Common myeloid progenitor, CD34-positive (primary cell): ENCODE measurements at regions not wholly inside any gene's neighbourhood (a gene's known extent, or its start where the extent isn't known, plus 50 kb on each side); places are given as distances from the start of the nearest gene placed in this dataset.

ENCODE experiments used
- CTCF ChIA-PET: fragments of 350-600 bp; sonication (Branson Sonifier 250); formaldehyde crosslinking; loops from one replicate; lab custom pipeline; 2021; ENCODE audit warnings: antibody characterized with exemption; lab: Charles Lee
- POLR2A ChIA-PET: fragments of 350-600 bp; sonication (Branson Sonifier 250); formaldehyde crosslinking; loops from one replicate; lab custom pipeline; 2021; ENCODE audit warnings: antibody characterized with exemption; lab: Charles Lee
- DNase-seq, 3 donors: peaks; one replicate each; pipeline versions ENCODE4 v3.0.0 to v3.0.0-alpha.2; 2013
- H3K27ac ChIP-seq, 2 experiments: 1 replicate in 1 of 2; 2 replicates in 1 of 2; pipeline ENCODE4 v1.7.0; 2013; ENCODE audit warnings: inconsistent platforms in 2 of 2, low read length in 2 of 2, mild to moderate bottlenecking in 2 of 2, low read depth in 1 of 2, moderate library complexity in 1 of 2; ENCODE audit not compliant: severe bottlenecking in 2 of 2, insufficient read depth in 1 of 2, poor library complexity in 1 of 2
- H3K27me3 ChIP-seq, 5 experiments: replicated peaks in 2 of 5; 1 replicate in 3 of 5; 2 replicates in 2 of 5; pipeline versions ENCODE4 v1.6.1 to v1.7.0; 2013; ENCODE audit warnings: low read length in 4 of 5, mild to moderate bottlenecking in 2 of 5, moderate library complexity in 2 of 5, inconsistent platforms in 1 of 5; ENCODE audit not compliant: insufficient read depth in 5 of 5, control insufficient read depth in 4 of 5
- H3K36me3 ChIP-seq, 4 experiments: 1 replicate in 2 of 4; 2 replicates in 2 of 4; pipeline versions ENCODE4 v1.6.1 to v1.7.0; 2013; ENCODE audit warnings: low read length in 3 of 4, control low read depth in 1 of 4, mild to moderate bottlenecking in 1 of 4; ENCODE audit not compliant: control insufficient read depth in 4 of 4, insufficient read depth in 4 of 4
- H3K4me1 ChIP-seq, 4 experiments: 1 replicate in 3 of 4; 2 replicates in 1 of 4; pipeline versions ENCODE4 v1.6.1 to v1.7.1; 2013; ENCODE audit warnings: low read length in 3 of 4, mild to moderate bottlenecking in 3 of 4, control low read depth in 1 of 4, inconsistent platforms in 1 of 4, moderate library complexity in 1 of 4; ENCODE audit not compliant: control insufficient read depth in 4 of 4, insufficient read depth in 4 of 4; ENCODE audit errors: control extremely low read depth in 1 of 4
- H3K4me3 ChIP-seq, 7 experiments: 1 replicate in 4 of 7; 2 replicates in 3 of 7; pipeline versions ENCODE4 v1.5.1 to v1.7.0; 2013; ENCODE audit warnings: mild to moderate bottlenecking in 7 of 7, low read length in 6 of 7, moderate library complexity in 6 of 7, inconsistent platforms in 2 of 7, low read depth in 2 of 7, control low read depth in 1 of 7; ENCODE audit not compliant: insufficient read depth in 4 of 7, control insufficient read depth in 1 of 7; ENCODE audit errors: extremely low read depth in 1 of 7
- H3K9me3 ChIP-seq, 5 experiments: 1 replicate in 4 of 5; 2 replicates in 1 of 5; pipeline versions ENCODE4 v1.6.1 to v1.7.1; 2013; ENCODE audit warnings: low read length in 4 of 5, mild to moderate bottlenecking in 2 of 5, inconsistent platforms in 1 of 5, low read depth in 1 of 5, moderate library complexity in 1 of 5; ENCODE audit not compliant: control insufficient read depth in 4 of 5, insufficient read depth in 2 of 5; ENCODE audit errors: control extremely low read depth in 1 of 5
- WGBS: methylation state at CpG from one replicate; pipeline ENCODE4 v1.1.5; 2013; ENCODE audit not compliant: insufficient coverage; 5-methylcytosine and 5-hydroxymethylcytosine counted together

- CTCF ChIA-PET: interaction anchor here (0.7 kb wide), 1 partner anchor 101 kb away, joined by 4 read pairs; no protein-coding TSS in a partner anchor
- Histone ChIP-seq H3K4me3 (no peak overlapping the region), H3K36me3 (no peaks in the 10 kb centered on the region), H3K4me1 (peaks cover 0 to 5% (median 2%) of the 10 kb centered on the region in 4 experiments), H3K27me3 (no peaks in the 10 kb centered on the region), H3K9me3 (peaks cover 4 to 11% (median 6%) of the 10 kb centered on the region in 5 experiments), H3K27ac (no peak overlapping the region)
- no peak for DNase-seq
- POLR2A ChIA-PET: no interaction called here
- 96% methylated on average over 8 of the region's 11 CpGs for WGBS
These were observed 178.0 kb upstream of the SALL4 start for GRCh38 chr20:51980277-51980676.

- WGBS: 100% methylated on average over 4 of the region's 4 CpGs
- H3K4me3 ChIP-seq: no peak overlapping the region
- no peaks in the 10 kb centered on the region for H3K27me3 ChIP-seq
- no peaks in the 10 kb centered on the region for H3K36me3 ChIP-seq
- H3K4me1 ChIP-seq: no peaks in the 10 kb centered on the region
- DNase-seq: no peak
- CTCF ChIA-PET: no interaction called here
- H3K9me3 ChIP-seq: peaks cover 4 to 11% (median 6%) of the 10 kb centered on the region in 5 experiments
- H3K27ac ChIP-seq: no peak overlapping the region
- POLR2A ChIA-PET: interaction anchor here (0.6 kb wide), 1 partner anchor 1288 kb away, joined by 3 read pairs; no protein-coding TSS in a partner anchor
These were observed 176.9 kb upstream of the SALL4 start for GRCh38 chr20:51979226-51979625.

GRCh38 chr20:51978070-51978501 is 175.8 kb upstream of the SALL4 start:
- peak; percentile 46 to 86 (median 69) for DNase-seq
- Histone ChIP-seq H3K4me1 (no peaks in the 10 kb centered on the region), H3K9me3 (peaks cover 4 to 11% (median 6%) of the 10 kb centered on the region in 5 experiments), H3K27me3 (no peaks in the 10 kb centered on the region), H3K36me3 (no peaks in the 10 kb centered on the region), H3K4me3 (no peak overlapping the region), H3K27ac (no peak overlapping the region)
- 83% methylated on average over 7 of the region's 7 CpGs for WGBS
- POLR2A ChIA-PET: no interaction called here
- CTCF ChIA-PET: interaction anchor here (1.3 kb wide), 2 partner anchors 12 to 19 kb away, joined by 3 to 6 read pairs; no protein-coding TSS in a partner anchor

GRCh38 chr20:51972056-51972455 is 169.7 kb upstream of the SALL4 start:
- DNase-seq: no peak
- H3K36me3 ChIP-seq: no peaks in the 10 kb centered on the region
- H3K4me3 ChIP-seq: no peak overlapping the region
- H3K9me3 ChIP-seq: peaks cover 0 to 2% (median 0%) of the 10 kb centered on the region in 5 experiments
- no peaks in the 10 kb centered on the region for H3K27me3 ChIP-seq
- POLR2A ChIA-PET: interaction anchor here (0.7 kb wide), 1 partner anchor 148 kb away, joined by 3 read pairs; no protein-coding TSS in a partner anchor
- H3K27ac ChIP-seq: no peak overlapping the region
- CTCF ChIA-PET: no interaction called here
- no peaks in the 10 kb centered on the region for H3K4me1 ChIP-seq
- 100% methylated on average over 4 of the region's 6 CpGs for WGBS

- DNase-seq: no peak
- WGBS: 95% methylated on average over 7 of the region's 10 CpGs
- ChIA-PET CTCF (interaction anchor here (1.1 kb wide), 1 partner anchor 172 kb away, joined by 4 read pairs; no protein-coding TSS in a partner anchor), POLR2A (no interaction called here)
- Histone ChIP-seq H3K27me3 (no peaks in the 10 kb centered on the region), H3K27ac (no peak overlapping the region), H3K4me1 (peaks cover 0 to 2% (median 0%) of the 10 kb centered on the region in 4 experiments), H3K4me3 (no peak overlapping the region), H3K36me3 (no peaks in the 10 kb centered on the region), H3K9me3 (no peaks in the 10 kb centered on the region)
These were observed 168.5 kb upstream of the SALL4 start for GRCh38 chr20:51970858-51971257.

- Histone ChIP-seq H3K4me1 (peaks cover 0 to 2% (median 0%) of the 10 kb centered on the region in 4 experiments), H3K4me3 (no peak overlapping the region), H3K9me3 (no peaks in the 10 kb centered on the region), H3K36me3 (no peaks in the 10 kb centered on the region), H3K27ac (no peak overlapping the region), H3K27me3 (no peaks in the 10 kb centered on the region)
- POLR2A ChIA-PET: no interaction called here
- no peak for DNase-seq
- CTCF ChIA-PET: interaction anchor here (1.0 kb wide), 1 partner anchor 114 kb away, joined by 3 read pairs; no protein-coding TSS in a partner anchor
- WGBS: 93% methylated on average over 3 of the region's 5 CpGs
These were observed 166.9 kb upstream of the SALL4 start for GRCh38 chr20:51969191-51969590.

GRCh38 chr20:51968151-51968550 is 165.8 kb upstream of the SALL4 start:
- Histone ChIP-seq H3K36me3 (no peaks in the 10 kb centered on the region), H3K4me3 (no peak overlapping the region), H3K27me3 (no peaks in the 10 kb centered on the region), H3K9me3 (no peaks in the 10 kb centered on the region), H3K4me1 (peaks cover 0 to 2% (median 0%) of the 10 kb centered on the region in 4 experiments), H3K27ac (no peak overlapping the region)
- DNase-seq: no peak
- 90% methylated on average over 2 of the region's 4 CpGs for WGBS
- ChIA-PET POLR2A (no interaction called here), CTCF (no interaction called here)
